HG03097 (cell line): ENCODE measurements at regions not wholly inside any gene's neighbourhood (a gene's known extent, or its start where the extent isn't known, plus 50 kb on each side); places are given as distances from the start of the nearest gene placed in this dataset.

Source experiments
- ATAC-seq: cut with Tn5 transposase; IDR thresholded peaks from one replicate; pipeline ENCODE4 v1.9.1; 2021; ENCODE audit not compliant: unreplicated experiment, low FRiP score

GRCh38 chr5:61995486-61995885, 310.5 kb upstream of the KIF2A start:
- ATAC-seq = no peak

GRCh38 chr5:61999371-61999770, 306.6 kb upstream of the KIF2A start:
- ATAC-seq = no peak

- ATAC-seq = no peak
These were observed 305.4 kb upstream of the KIF2A start for GRCh38 chr5:62000646-62001045.

- ATAC-seq = no peak
These were observed 304.4 kb upstream of the KIF2A start for GRCh38 chr5:62001640-62002039.

GRCh38 chr5:62002436-62002835, 303.6 kb upstream of the KIF2A start:
- no peak for ATAC-seq

GRCh38 chr5:62005551-62005950, 300.5 kb upstream of the KIF2A start:
- ATAC-seq = no peak

- ATAC-seq = no peak
These were observed 298.5 kb upstream of the KIF2A start for GRCh38 chr5:62007457-62007856.

- ATAC-seq = no peak
These were observed 294.8 kb upstream of the KIF2A start for GRCh38 chr5:62011089-62011664.

- ATAC-seq = no peak
These were observed 288.9 kb upstream of the KIF2A start for GRCh38 chr5:62017092-62017491.

- no peak for ATAC-seq
These were observed 276.7 kb upstream of the KIF2A start for GRCh38 chr5:62029303-62029702.

- no peak for ATAC-seq
These were observed 275.7 kb upstream of the KIF2A start for GRCh38 chr5:62030326-62030725.

- no peak for ATAC-seq
These were observed 268.0 kb upstream of the KIF2A start for GRCh38 chr5:62038024-62038423.

GRCh38 chr5:62041156-62041756, 264.8 kb upstream of the KIF2A start:
- ATAC-seq = no peak

GRCh38 chr5:62042007-62042406, 264.0 kb upstream of the KIF2A start:
- no peak for ATAC-seq

- ATAC-seq = no peak
These were observed 262.4 kb upstream of the KIF2A start for GRCh38 chr5:62043289-62044280.

- no peak for ATAC-seq
These were observed 261.0 kb upstream of the KIF2A start for GRCh38 chr5:62044989-62045388.

GRCh38 chr5:62046191-62046590, 259.8 kb upstream of the KIF2A start:
- ATAC-seq = no peak

GRCh38 chr5:62051747-62052146, 254.3 kb upstream of the KIF2A start:
- ATAC-seq = no peak

- no peak for ATAC-seq
These were observed 246.0 kb upstream of the KIF2A start for GRCh38 chr5:62059960-62060359.

GRCh38 chr5:62065050-62065449, 241.0 kb upstream of the KIF2A start:
- ATAC-seq = no peak

- no peak for ATAC-seq
These were observed 239.2 kb upstream of the KIF2A start for GRCh38 chr5:62066761-62067277.
